OCI-LY7 (cell line): ENCODE measurements at regions not wholly inside any gene's neighbourhood (a gene's known extent, or its start where the extent isn't known, plus 50 kb on each side); places are given as distances from the start of the nearest gene placed in this dataset.

Experiments used
- BruUV-seq: library from RNA; stranded (reverse); fragments of 400-500 nt; replicated peaks from 2 replicates; lab custom pipeline; 2021; lab: Mats Ljungman, UMichigan
- CTCF ChIA-PET: fragments of 300-600 bp; sonication (Branson Sonifier 250); formaldehyde crosslinking; loops from one replicate; lab custom pipeline; 2022; ENCODE audit warnings: antibody characterized with exemption; ENCODE audit not compliant: unreplicated experiment; lab: Charles Lee
- POLR2A ChIA-PET: fragments of 300-600 bp; sonication (Branson Sonifier 250); formaldehyde crosslinking; loops from one replicate; lab custom pipeline; 2022; ENCODE audit warnings: antibody characterized with exemption; lab: Charles Lee
- DNase-seq: peaks from one replicate; pipeline ENCODE4 v3.0.0-alpha.2; 2015; ENCODE audit warnings: low spot score
- H2AFZ ChIP-seq: fragments of 200-600 bp; sonication (generic), shearing (Covaris generic); 2 replicates; pipeline ENCODE4 v1.6.1; 2014; ENCODE audit warnings: mild to moderate bottlenecking, antibody characterized with exemption, low read length, moderate library complexity
- H3K27ac ChIP-seq: fragments of 200-600 bp; sonication (generic); 2 replicates; pipeline ENCODE4 v1.5.1; 2014; ENCODE audit warnings: mixed run types, low read depth, mild to moderate bottlenecking, moderate library complexity, low read length, inconsistent platforms; ENCODE audit not compliant: poor library complexity, severe bottlenecking
- H3K36me3 ChIP-seq: fragments of 200-600 bp; sonication (generic); 2 replicates; pipeline ENCODE4 v1.6.1; 2014; ENCODE audit warnings: mild to moderate bottlenecking, antibody characterized with exemption, low read length, moderate library complexity, mixed read lengths; ENCODE audit not compliant: insufficient read depth
- H3K4me1 ChIP-seq: fragments of 200-600 bp; sonication (generic); 2 replicates; pipeline ENCODE4 v1.5.1; 2014; ENCODE audit warnings: mild to moderate bottlenecking, low read length; ENCODE audit not compliant: insufficient read depth, poor library complexity, severe bottlenecking
- H3K4me2 ChIP-seq: fragments of 200-600 bp; sonication (generic); 2 replicates; pipeline ENCODE4 v1.6.1; 2014; ENCODE audit warnings: mild to moderate bottlenecking, low read length
- H3K4me3 ChIP-seq: fragments of 200-600 bp; sonication (generic); 2 replicates; pipeline ENCODE4 v1.5.1; 2014; ENCODE audit warnings: mild to moderate bottlenecking, low read depth, low read length; ENCODE audit not compliant: poor library complexity, severe bottlenecking
- H3K79me2 ChIP-seq: fragments of 200-600 bp; sonication (generic); 2 replicates; pipeline ENCODE4 v1.6.1; 2016; ENCODE audit warnings: low read depth, mild to moderate bottlenecking, low read length, moderate library complexity, mixed read lengths; ENCODE audit not compliant: insufficient read depth
- H3K9me2 ChIP-seq: fragments of 200-600 bp; sonication (generic); 2 replicates; pipeline ENCODE4 v1.6.1; 2016; ENCODE audit warnings: mild to moderate bottlenecking, low read length, mixed read lengths; ENCODE audit not compliant: insufficient read depth
- H3K9me3 ChIP-seq: fragments of 200-600 bp; sonication (generic); 2 replicates; pipeline ENCODE4 v1.6.1; 2014; ENCODE audit warnings: mild to moderate bottlenecking, mixed run types, low read length, mixed read lengths
- H4K20me1 ChIP-seq: fragments of 200-600 bp; sonication (generic); 2 replicates; pipeline ENCODE4 v1.6.1; 2014; ENCODE audit warnings: mild to moderate bottlenecking, antibody characterized with exemption, low read length, moderate library complexity, mixed read lengths; ENCODE audit not compliant: insufficient read depth
- EZH2phosphoT487 ChIP-seq: fragments of 200-600 bp; sonication (generic); IDR thresholded peaks from 2 replicates; pipeline ENCODE4 v1.6.1; 2018; ENCODE audit warnings: low read depth, borderline replicate concordance, mild to moderate bottlenecking, mixed run types, antibody characterized with exemption, low read length, moderate library complexity, mixed read lengths
- intact Hi-C: fragments of 100-400 bp; cut with micrococcal nuclease; formaldehyde crosslinking; loops from one replicate; pipeline ENCODE4 v1.10.0; 2022; ENCODE audit not compliant: unreplicated experiment
- TF ChIP-seq, protein P1 (sequence below): fragments of 200-600 bp; sonication (generic); conservative IDR thresholded peaks from 2 replicates; pipeline ENCODE4 v1.5.1; 2014; ENCODE audit warnings: mild to moderate bottlenecking, antibody characterized with exemption, low read length, moderate library complexity, mixed read lengths

DNA sequence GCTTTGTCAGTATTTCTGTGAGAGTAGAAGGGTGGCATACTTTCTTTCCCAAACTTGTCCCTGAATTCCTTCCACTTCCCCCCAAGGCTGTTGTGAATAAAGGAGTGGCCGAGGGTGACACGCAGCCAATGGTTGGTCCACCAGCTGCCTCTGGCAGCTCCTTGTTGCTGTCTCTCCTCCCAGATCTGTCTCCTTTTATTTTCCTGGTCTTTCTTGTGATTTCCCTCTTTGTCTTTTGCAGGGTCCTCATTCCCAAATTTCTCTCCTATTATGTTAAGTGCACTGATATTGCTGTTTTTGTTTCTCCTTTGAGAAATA is 137.5 kb upstream of the HMHB1 start:
- H3K4me2 ChIP-seq = no peak overlapping the region
- POLR2A ChIA-PET = interaction anchor here (0.6 to 1.2 kb wide), 4 partner anchors 9 to 75 kb away, joined by 3 to 5 read pairs (median 4); no protein-coding TSS in a partner anchor
- no peaks in the 10 kb centered on the region for H3K9me2 ChIP-seq
- TF ChIP-seq EZH2phosphoT487 = no peak
- TF ChIP-seq, protein P1, sequence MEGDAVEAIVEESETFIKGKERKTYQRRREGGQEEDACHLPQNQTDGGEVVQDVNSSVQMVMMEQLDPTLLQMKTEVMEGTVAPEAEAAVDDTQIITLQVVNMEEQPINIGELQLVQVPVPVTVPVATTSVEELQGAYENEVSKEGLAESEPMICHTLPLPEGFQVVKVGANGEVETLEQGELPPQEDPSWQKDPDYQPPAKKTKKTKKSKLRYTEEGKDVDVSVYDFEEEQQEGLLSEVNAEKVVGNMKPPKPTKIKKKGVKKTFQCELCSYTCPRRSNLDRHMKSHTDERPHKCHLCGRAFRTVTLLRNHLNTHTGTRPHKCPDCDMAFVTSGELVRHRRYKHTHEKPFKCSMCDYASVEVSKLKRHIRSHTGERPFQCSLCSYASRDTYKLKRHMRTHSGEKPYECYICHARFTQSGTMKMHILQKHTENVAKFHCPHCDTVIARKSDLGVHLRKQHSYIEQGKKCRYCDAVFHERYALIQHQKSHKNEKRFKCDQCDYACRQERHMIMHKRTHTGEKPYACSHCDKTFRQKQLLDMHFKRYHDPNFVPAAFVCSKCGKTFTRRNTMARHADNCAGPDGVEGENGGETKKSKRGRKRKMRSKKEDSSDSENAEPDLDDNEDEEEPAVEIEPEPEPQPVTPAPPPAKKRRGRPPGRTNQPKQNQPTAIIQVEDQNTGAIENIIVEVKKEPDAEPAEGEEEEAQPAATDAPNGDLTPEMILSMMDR = no peak
- H4K20me1 ChIP-seq = no peaks in the 10 kb centered on the region
- no peaks in the 10 kb centered on the region for H3K9me3 ChIP-seq
- no peaks in the 10 kb centered on the region for H3K79me2 ChIP-seq
- no peak overlapping the region for H2AFZ ChIP-seq
- no peak overlapping the region for H3K4me3 ChIP-seq
- no peaks in the 10 kb centered on the region for H3K4me1 ChIP-seq
- no peak overlapping the region for H3K27ac ChIP-seq
- intact Hi-C loops = no loop called here
- CTCF ChIA-PET = no interaction called here
- no TSS peak for BruUV-seq
- no peaks in the 10 kb centered on the region for H3K36me3 ChIP-seq
- no peak for DNase-seq

DNA sequence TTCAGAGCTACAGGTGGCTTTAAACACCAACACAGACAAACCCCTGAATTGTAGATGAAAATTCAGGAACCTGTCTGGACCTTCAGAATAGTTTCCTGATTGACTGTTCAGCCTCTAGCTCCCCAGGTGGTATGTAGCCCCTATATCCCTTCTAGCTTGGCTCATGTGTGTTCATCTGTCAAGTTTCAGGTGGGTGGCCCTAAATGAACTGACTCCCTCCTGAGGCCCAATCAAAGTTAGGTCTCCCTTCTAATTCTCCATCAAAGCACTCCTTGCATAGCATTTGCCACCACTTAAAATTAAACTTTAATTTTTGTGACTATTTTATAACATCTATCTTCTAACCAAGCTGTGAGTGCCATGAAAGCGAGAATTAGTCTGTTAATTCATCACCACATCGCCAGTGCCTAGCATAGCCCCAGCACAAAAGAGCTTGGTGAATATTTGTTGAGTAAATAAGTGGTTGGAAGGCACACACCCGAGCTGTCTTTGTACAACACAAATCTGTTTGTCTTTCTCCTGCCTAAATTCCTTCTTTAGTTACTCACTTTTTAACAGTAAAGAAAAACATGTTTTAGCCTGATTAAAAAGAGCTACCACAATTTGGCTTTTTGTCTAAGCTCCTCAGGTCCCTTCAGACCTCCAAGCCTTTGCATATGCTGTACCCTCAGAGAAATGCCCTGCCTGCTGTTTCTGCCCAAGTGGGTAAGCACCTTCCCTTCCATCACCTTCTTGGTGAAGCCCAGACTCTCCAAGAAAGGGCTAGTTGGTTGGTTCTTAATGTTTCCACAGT is 138.1 kb upstream of the HMHB1 start:
- no peak overlapping the region for H3K4me3 ChIP-seq
- H3K4me1 ChIP-seq = no peaks in the 10 kb centered on the region
- BruUV-seq = no TSS peak
- no peaks in the 10 kb centered on the region for H3K36me3 ChIP-seq
- no peak for TF ChIP-seq EZH2phosphoT487
- TF ChIP-seq, protein P1 = no peak
- intact Hi-C loops = no loop called here
- ChIA-PET POLR2A (interaction anchor here (0.8 to 1.2 kb wide), 6 partner anchors 9 to 56 kb away, joined by 3 to 5 read pairs (median 3); no protein-coding TSS in a partner anchor), CTCF (no interaction called here)
- no peak for DNase-seq
- H2AFZ ChIP-seq = no peak overlapping the region
- no peaks in the 10 kb centered on the region for H3K9me3 ChIP-seq
- no peak overlapping the region for H3K4me2 ChIP-seq
- no peaks in the 10 kb centered on the region for H3K9me2 ChIP-seq
- H3K27ac ChIP-seq = no peak overlapping the region
- H3K79me2 ChIP-seq = no peaks in the 10 kb centered on the region
- H4K20me1 ChIP-seq = no peaks in the 10 kb centered on the region

- Histone ChIP-seq H3K4me2 (no peak overlapping the region), H2AFZ (no peak overlapping the region), H3K4me1 (no peaks in the 10 kb centered on the region), H3K79me2 (no peaks in the 10 kb centered on the region), H4K20me1 (no peaks in the 10 kb centered on the region), H3K9me3 (no peaks in the 10 kb centered on the region), H3K36me3 (no peaks in the 10 kb centered on the region), H3K4me3 (no peak overlapping the region), H3K9me2 (no peaks in the 10 kb centered on the region), H3K27ac (no peak overlapping the region)
- TF ChIP-seq, protein P1 = no peak
- no peak for TF ChIP-seq EZH2phosphoT487
- intact Hi-C loops = no loop called here
- ChIA-PET CTCF (no interaction called here), POLR2A (interaction anchor here (0.7 to 1.1 kb wide), 2 partner anchors 13 to 29 kb away, joined by 3 to 4 read pairs; no protein-coding TSS in a partner anchor)
- no peak for DNase-seq
- no TSS peak for BruUV-seq
Observed at GRCh38 chr5:143672806-143673205, 139.2 kb upstream of the HMHB1 start.
